ENCODE measurements at regions not wholly inside any gene's neighbourhood (a gene's known extent, or its start where the extent isn't known, plus 50 kb on each side); places are given as distances from the start of the nearest gene placed in this dataset.

DNA sequence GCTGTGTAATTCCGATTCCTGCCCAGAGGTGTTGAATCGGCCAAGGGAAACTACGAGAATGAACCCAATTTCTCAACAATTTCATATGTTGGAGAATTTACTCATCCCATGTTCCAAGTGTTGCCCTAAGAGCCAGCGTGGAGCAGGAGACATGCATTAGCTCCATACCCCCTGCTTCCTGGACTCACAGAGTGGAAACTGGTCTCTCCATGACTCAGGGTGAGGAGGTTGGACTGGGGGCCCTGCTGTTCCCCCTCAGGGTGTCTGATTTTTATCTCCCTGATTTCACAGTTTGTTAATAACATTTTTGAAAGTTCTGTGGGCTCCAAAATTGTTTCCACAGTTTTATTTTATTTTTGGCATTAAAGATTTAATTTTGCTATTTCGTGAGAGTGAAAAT lies 183.0 kb upstream of the SFRP2 start:
- H3K4me1 Mint-ChIP-seq = no peaks in the 10 kb centered on the region
- Histone ChIP-seq H3K4me2 (replicated peaks; ENCODE audit: extremely low read depth, low read length, poor library complexity, severe bottlenecking) (no peak overlapping the region), H2AFZ (ENCODE audit: insufficient read depth, low read depth, low read length, poor library complexity, severe bottlenecking) (no peak overlapping the region), H3K27me3 (ENCODE audit: control insufficient read depth in 2 of 2, insufficient read depth in 2 of 2, low read length in 2 of 2) (no peaks in the 10 kb centered on the region), H3K9me3 (replicated peaks in 1 of 2; ENCODE audit: control insufficient read depth in 1 of 2, insufficient read depth in 1 of 2, low read length in 2 of 2) (peaks cover 5 to 8% of the 10 kb centered on the region in 2 donors), H4K20me1 (ENCODE audit: insufficient read depth, low read length) (no peaks in the 10 kb centered on the region), H3K79me2 (ENCODE audit: insufficient read depth, low read length) (no peaks in the 10 kb centered on the region), H3K36me3 (replicated peaks in 1 of 2; ENCODE audit: control insufficient read depth in 1 of 2, insufficient read depth in 2 of 2, low read length in 2 of 2) (no peaks in the 10 kb centered on the region), H3K27ac (ENCODE audit: low read depth in 1 of 2, low read length in 2 of 2) (no peak overlapping the region), H3K9ac (ENCODE audit: insufficient read depth, low read length, poor library complexity, severe bottlenecking) (no peak overlapping the region), H3K4me3 (replicated peaks in 1 of 3; ENCODE audit: low read depth in 2 of 3, low read length in 3 of 3) (no peak overlapping the region), H3K4me1 (ENCODE audit: control insufficient read depth in 1 of 2, insufficient read depth in 2 of 2, low read length in 2 of 2) (no peaks in the 10 kb centered on the region)
- no peaks in the 10 kb centered on the region for H3K36me3 Mint-ChIP-seq
- H3K4me3 Mint-ChIP-seq = no peak overlapping the region
- intact Hi-C loops (cut with micrococcal nuclease) = no loop called here
- no peak for DNase-seq
- no peak overlapping the region for H3K27ac Mint-ChIP-seq
- TF ChIP-seq, protein P1, sequence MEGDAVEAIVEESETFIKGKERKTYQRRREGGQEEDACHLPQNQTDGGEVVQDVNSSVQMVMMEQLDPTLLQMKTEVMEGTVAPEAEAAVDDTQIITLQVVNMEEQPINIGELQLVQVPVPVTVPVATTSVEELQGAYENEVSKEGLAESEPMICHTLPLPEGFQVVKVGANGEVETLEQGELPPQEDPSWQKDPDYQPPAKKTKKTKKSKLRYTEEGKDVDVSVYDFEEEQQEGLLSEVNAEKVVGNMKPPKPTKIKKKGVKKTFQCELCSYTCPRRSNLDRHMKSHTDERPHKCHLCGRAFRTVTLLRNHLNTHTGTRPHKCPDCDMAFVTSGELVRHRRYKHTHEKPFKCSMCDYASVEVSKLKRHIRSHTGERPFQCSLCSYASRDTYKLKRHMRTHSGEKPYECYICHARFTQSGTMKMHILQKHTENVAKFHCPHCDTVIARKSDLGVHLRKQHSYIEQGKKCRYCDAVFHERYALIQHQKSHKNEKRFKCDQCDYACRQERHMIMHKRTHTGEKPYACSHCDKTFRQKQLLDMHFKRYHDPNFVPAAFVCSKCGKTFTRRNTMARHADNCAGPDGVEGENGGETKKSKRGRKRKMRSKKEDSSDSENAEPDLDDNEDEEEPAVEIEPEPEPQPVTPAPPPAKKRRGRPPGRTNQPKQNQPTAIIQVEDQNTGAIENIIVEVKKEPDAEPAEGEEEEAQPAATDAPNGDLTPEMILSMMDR (IDR thresholded peaks at IDR 0.05) = no peak
- peaks cover 0 to 5% (median 0%) of the 10 kb centered on the region in 3 donors for H3K27me3 Mint-ChIP-seq (ENCODE audit: low read depth in 3 of 3)
- peaks cover 2 to 19% (median 9%) of the 10 kb centered on the region in 7 donors for H3K9me3 Mint-ChIP-seq
- 89% methylated on average over 1 of the region's 5 CpGs for WGBS (ENCODE audit: insufficient coverage)

DNA sequence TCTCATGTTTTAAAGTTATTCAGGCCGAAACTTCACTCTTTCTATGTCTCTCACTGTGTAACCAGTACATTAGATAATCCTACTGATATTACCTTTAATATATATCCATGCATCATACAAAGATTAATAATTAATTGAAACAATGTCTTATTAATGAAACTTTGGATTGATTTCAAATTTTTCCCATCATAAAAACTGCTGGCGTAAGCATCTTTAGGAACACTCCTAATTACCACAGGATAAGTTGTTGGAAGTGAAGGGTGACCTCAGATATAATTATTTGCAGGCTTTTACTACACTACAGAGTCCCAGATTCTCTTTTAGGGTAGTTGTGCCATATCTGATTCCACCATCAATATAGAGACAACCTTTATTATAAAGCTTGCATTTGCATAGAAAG lies 181.3 kb upstream of the SFRP2 start:
- Histone ChIP-seq H3K27me3 (ENCODE audit: control insufficient read depth in 2 of 2, insufficient read depth in 2 of 2, low read length in 2 of 2) (no peaks in the 10 kb centered on the region), H3K9me3 (replicated peaks in 1 of 2; ENCODE audit: control insufficient read depth in 1 of 2, insufficient read depth in 1 of 2, low read length in 2 of 2) (peaks cover 5 to 8% of the 10 kb centered on the region in 2 donors), H3K36me3 (replicated peaks in 1 of 2; ENCODE audit: control insufficient read depth in 1 of 2, insufficient read depth in 2 of 2, low read length in 2 of 2) (no peaks in the 10 kb centered on the region), H3K79me2 (ENCODE audit: insufficient read depth, low read length) (no peaks in the 10 kb centered on the region), H3K9ac (ENCODE audit: insufficient read depth, low read length, poor library complexity, severe bottlenecking) (no peak overlapping the region), H4K20me1 (ENCODE audit: insufficient read depth, low read length) (no peaks in the 10 kb centered on the region), H3K27ac (ENCODE audit: low read depth in 1 of 2, low read length in 2 of 2) (no peak overlapping the region), H3K4me2 (replicated peaks; ENCODE audit: extremely low read depth, low read length, poor library complexity, severe bottlenecking) (no peak overlapping the region), H3K4me1 (ENCODE audit: control insufficient read depth in 1 of 2, insufficient read depth in 2 of 2, low read length in 2 of 2) (no peaks in the 10 kb centered on the region), H2AFZ (ENCODE audit: insufficient read depth, low read depth, low read length, poor library complexity, severe bottlenecking) (no peak overlapping the region), H3K4me3 (replicated peaks in 1 of 3; ENCODE audit: low read depth in 2 of 3, low read length in 3 of 3) (no peak overlapping the region)
- peaks cover 2 to 16% (median 8%) of the 10 kb centered on the region in 7 donors for H3K9me3 Mint-ChIP-seq
- no peak overlapping the region for H3K4me3 Mint-ChIP-seq
- H3K4me1 Mint-ChIP-seq = no peaks in the 10 kb centered on the region
- no peak for DNase-seq
- TF ChIP-seq, protein P1 (IDR thresholded peaks at IDR 0.05) = no peak
- peaks cover 0 to 3% (median 2%) of the 10 kb centered on the region in 3 donors for H3K27me3 Mint-ChIP-seq (ENCODE audit: low read depth in 3 of 3)
- 80% methylated on average over 1 of the region's 2 CpGs for WGBS (ENCODE audit: insufficient coverage)
- no peak overlapping the region for H3K27ac Mint-ChIP-seq
- no peaks in the 10 kb centered on the region for H3K36me3 Mint-ChIP-seq
- intact Hi-C loops (cut with micrococcal nuclease) = no loop called here
